WTC11 (cell line): ENCODE measurements at regions not wholly inside any gene's neighbourhood (a gene's known extent, or its start where the extent isn't known, plus 50 kb on each side); places are given as distances from the start of the nearest gene placed in this dataset.

Source experiments
- ATAC-seq: fragments of 200-7000 bp; cut with Tn5 transposase; 2 replicates; pipeline ENCODE4 v1.10.0; 2021; ENCODE audit warnings: mild to moderate bottlenecking, moderate library complexity
- CTCF ChIA-PET: fragments of 300-600 bp; sonication (Branson Sonifier 250); formaldehyde crosslinking; loops from one replicate; lab custom pipeline; 2021; ENCODE audit warnings: antibody characterized with exemption; lab: Charles Lee
- POLR2A ChIA-PET: fragments of 350-600 bp; sonication (Branson Sonifier 250); formaldehyde crosslinking; loops from one replicate; lab custom pipeline; 2021; ENCODE audit warnings: antibody characterized with exemption; lab: Charles Lee
- DNase-seq: peaks from one replicate; pipeline ENCODE4 v3.0.0; 2021; ENCODE audit warnings: low spot score
- H3K27ac Mint-ChIP-seq: 2 replicates; pipeline ENCODE4 v1.8.0; 2021; ENCODE audit warnings: mixed read lengths
- H3K27me3 Mint-ChIP-seq: 2 replicates; pipeline ENCODE4 v1.8.0; 2021; ENCODE audit warnings: low read depth, mild to moderate bottlenecking, moderate library complexity, mixed read lengths
- H3K36me3 Mint-ChIP-seq: 2 replicates; pipeline ENCODE4 v1.8.0; 2021; ENCODE audit warnings: mixed read lengths
- H3K4me1 Mint-ChIP-seq: 2 replicates; pipeline ENCODE4 v1.8.0; 2022; ENCODE audit warnings: mixed read lengths
- H3K4me3 Mint-ChIP-seq: 2 replicates; pipeline ENCODE4 v1.8.0; 2021; ENCODE audit warnings: mild to moderate bottlenecking, moderate library complexity, mixed read lengths
- H3K9me3 Mint-ChIP-seq: 2 replicates; pipeline ENCODE4 v1.8.0; 2021; ENCODE audit warnings: mixed read lengths
- ATF3 ChIP-seq: sonication (generic); formaldehyde crosslinking; conservative IDR thresholded peaks from 2 replicates; pipeline ENCODE4 v1.8.1; 2022; ENCODE audit warnings: mild to moderate bottlenecking, missing genetic modification reagents
- CBFB ChIP-seq: sonication (generic); formaldehyde crosslinking; IDR thresholded peaks from 2 replicates; pipeline ENCODE4 v1.8.1; 2022; ENCODE audit warnings: mild to moderate bottlenecking, low read depth, missing genetic modification reagents
- FOXP1 ChIP-seq: sonication (generic); formaldehyde crosslinking; IDR thresholded peaks from 2 replicates; pipeline ENCODE4 v1.8.0; 2022; ENCODE audit warnings: missing genetic modification reagents, mild to moderate bottlenecking, moderate library complexity, borderline replicate concordance
- HMGA2 ChIP-seq: fragments of 250-450 bp; sonication (Bioruptor Pico); IDR thresholded peaks from 2 replicates; pipeline ENCODE4 v1.4.0; 2021; ENCODE audit warnings: mild to moderate bottlenecking, moderate library complexity
- IRF1 ChIP-seq: sonication (generic); formaldehyde crosslinking; IDR thresholded peaks from 2 replicates; pipeline ENCODE4 v1.8.0; 2023; ENCODE audit warnings: missing genetic modification reagents
- PRDM15 ChIP-seq: sonication (generic); formaldehyde crosslinking; IDR thresholded peaks from 2 replicates; pipeline ENCODE4 v1.8.0; 2022; ENCODE audit warnings: missing genetic modification reagents
- SMAD4 ChIP-seq: sonication (generic); formaldehyde crosslinking; IDR thresholded peaks from 2 replicates; pipeline ENCODE4 v1.8.0; 2022; ENCODE audit warnings: mild to moderate bottlenecking, missing genetic modification reagents
- STAT6 ChIP-seq: sonication (generic); formaldehyde crosslinking; conservative IDR thresholded peaks from 2 replicates; pipeline ENCODE4 v1.8.1; 2023; ENCODE audit warnings: mild to moderate bottlenecking, low read depth, missing genetic modification reagents, moderate library complexity
- ZNF232 ChIP-seq: sonication (generic); formaldehyde crosslinking; IDR thresholded peaks from 2 replicates; pipeline ENCODE4 v1.8.0; 2022; ENCODE audit warnings: mild to moderate bottlenecking, missing genetic modification reagents
- ZNF532 ChIP-seq: fragments of 250-450 bp; sonication (Bioruptor Pico); IDR thresholded peaks from 2 replicates; pipeline ENCODE4 v1.9.0; 2021; ENCODE audit warnings: mild to moderate bottlenecking, borderline replicate concordance
- TF ChIP-seq, protein P1 (sequence below): sonication (generic); formaldehyde crosslinking; IDR thresholded peaks from 2 replicates; pipeline ENCODE4 v1.8.1; 2022; ENCODE audit warnings: missing genetic modification reagents, borderline replicate concordance
- TF ChIP-seq, protein P2 (sequence below): sonication (generic); formaldehyde crosslinking; IDR thresholded peaks from 2 replicates; pipeline ENCODE4 v1.8.0; 2023; ENCODE audit warnings: mild to moderate bottlenecking, missing genetic modification reagents
- TF ChIP-seq, protein P3 (sequence below): sonication (generic); formaldehyde crosslinking; IDR thresholded peaks from 2 replicates; pipeline ENCODE4 v1.8.1; 2023; ENCODE audit warnings: mild to moderate bottlenecking, missing genetic modification reagents

DNA sequence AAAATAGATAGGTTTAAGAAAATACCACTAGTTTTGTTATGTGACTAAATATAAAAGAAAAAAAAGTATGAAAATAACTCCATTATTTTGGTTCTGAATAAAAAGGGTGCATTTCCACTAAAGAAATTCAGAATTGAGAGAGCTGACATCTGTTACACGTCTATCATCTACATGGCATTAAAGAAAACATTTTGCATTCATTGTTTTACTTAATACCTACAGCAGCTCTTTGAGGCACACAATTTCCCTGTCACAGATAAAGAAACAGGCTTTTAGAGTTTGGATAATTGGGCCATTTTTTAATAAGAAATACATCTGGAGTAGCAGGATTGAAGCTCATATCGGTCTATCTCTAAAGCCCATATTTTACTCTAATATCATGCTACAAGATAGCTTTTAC lies 145.7 kb upstream of the LUZP2 start:
- Mint-ChIP-seq H3K27ac (no peak overlapping the region), H3K9me3 (no peaks in the 10 kb centered on the region), H3K27me3 (no peaks in the 10 kb centered on the region), H3K4me1 (no peaks in the 10 kb centered on the region), H3K4me3 (no peak overlapping the region)
- POLR2A ChIA-PET, result no interaction called here
- DNase-seq, result no peak
- CTCF ChIA-PET, result no interaction called here
- no peak for TF ChIP-seq ZNF232
- TF ChIP-seq HMGA2 (CRISPR knock-in tag), result no peak
- TF ChIP-seq FOXP1, result no peak
- no peak for TF ChIP-seq PRDM15
- no peak for TF ChIP-seq CBFB (CRISPR knock-in tag)
- no peak for TF ChIP-seq SMAD4 (CRISPR knock-in tag)
- TF ChIP-seq ZNF532 (CRISPR knock-in tag), result no peak
- TF ChIP-seq, all 79 proteins: peak for 0
- ATAC-seq, result no peak
- H3K36me3 Mint-ChIP-seq, result no peaks in the 10 kb centered on the region

GRCh38 chr11:24356501-24356900 lies 140.4 kb upstream of the LUZP2 start:
- no peak overlapping the region for H3K4me3 Mint-ChIP-seq
- no peak for TF ChIP-seq STAT6
- no peak for TF ChIP-seq ZNF232
- TF ChIP-seq, protein P1, sequence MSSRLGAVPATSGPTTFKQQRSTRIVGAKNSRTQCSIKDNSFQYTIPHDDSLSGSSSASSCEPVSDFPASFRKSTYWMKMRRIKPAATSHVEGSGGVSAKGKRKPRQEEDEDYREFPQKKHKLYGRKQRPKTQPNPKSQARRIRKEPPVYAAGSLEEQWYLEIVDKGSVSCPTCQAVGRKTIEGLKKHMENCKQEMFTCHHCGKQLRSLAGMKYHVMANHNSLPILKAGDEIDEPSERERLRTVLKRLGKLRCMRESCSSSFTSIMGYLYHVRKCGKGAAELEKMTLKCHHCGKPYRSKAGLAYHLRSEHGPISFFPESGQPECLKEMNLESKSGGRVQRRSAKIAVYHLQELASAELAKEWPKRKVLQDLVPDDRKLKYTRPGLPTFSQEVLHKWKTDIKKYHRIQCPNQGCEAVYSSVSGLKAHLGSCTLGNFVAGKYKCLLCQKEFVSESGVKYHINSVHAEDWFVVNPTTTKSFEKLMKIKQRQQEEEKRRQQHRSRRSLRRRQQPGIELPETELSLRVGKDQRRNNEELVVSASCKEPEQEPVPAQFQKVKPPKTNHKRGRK (CRISPR knock-in tag), result no peak
- no peak for TF ChIP-seq ATF3 (CRISPR knock-in tag)
- TF ChIP-seq, protein P2, sequence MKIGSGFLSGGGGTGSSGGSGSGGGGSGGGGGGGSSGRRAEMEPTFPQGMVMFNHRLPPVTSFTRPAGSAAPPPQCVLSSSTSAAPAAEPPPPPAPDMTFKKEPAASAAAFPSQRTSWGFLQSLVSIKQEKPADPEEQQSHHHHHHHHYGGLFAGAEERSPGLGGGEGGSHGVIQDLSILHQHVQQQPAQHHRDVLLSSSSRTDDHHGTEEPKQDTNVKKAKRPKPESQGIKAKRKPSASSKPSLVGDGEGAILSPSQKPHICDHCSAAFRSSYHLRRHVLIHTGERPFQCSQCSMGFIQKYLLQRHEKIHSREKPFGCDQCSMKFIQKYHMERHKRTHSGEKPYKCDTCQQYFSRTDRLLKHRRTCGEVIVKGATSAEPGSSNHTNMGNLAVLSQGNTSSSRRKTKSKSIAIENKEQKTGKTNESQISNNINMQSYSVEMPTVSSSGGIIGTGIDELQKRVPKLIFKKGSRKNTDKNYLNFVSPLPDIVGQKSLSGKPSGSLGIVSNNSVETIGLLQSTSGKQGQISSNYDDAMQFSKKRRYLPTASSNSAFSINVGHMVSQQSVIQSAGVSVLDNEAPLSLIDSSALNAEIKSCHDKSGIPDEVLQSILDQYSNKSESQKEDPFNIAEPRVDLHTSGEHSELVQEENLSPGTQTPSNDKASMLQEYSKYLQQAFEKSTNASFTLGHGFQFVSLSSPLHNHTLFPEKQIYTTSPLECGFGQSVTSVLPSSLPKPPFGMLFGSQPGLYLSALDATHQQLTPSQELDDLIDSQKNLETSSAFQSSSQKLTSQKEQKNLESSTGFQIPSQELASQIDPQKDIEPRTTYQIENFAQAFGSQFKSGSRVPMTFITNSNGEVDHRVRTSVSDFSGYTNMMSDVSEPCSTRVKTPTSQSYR (CRISPR knock-in tag), result no peak
- TF ChIP-seq, protein P3, sequence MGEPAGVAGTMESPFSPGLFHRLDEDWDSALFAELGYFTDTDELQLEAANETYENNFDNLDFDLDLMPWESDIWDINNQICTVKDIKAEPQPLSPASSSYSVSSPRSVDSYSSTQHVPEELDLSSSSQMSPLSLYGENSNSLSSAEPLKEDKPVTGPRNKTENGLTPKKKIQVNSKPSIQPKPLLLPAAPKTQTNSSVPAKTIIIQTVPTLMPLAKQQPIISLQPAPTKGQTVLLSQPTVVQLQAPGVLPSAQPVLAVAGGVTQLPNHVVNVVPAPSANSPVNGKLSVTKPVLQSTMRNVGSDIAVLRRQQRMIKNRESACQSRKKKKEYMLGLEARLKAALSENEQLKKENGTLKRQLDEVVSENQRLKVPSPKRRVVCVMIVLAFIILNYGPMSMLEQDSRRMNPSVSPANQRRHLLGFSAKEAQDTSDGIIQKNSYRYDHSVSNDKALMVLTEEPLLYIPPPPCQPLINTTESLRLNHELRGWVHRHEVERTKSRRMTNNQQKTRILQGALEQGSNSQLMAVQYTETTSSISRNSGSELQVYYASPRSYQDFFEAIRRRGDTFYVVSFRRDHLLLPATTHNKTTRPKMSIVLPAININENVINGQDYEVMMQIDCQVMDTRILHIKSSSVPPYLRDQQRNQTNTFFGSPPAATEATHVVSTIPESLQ (CRISPR knock-in tag), result no peak
- TF ChIP-seq IRF1 (CRISPR knock-in tag), result no peak
- TF ChIP-seq HMGA2 (CRISPR knock-in tag), result no peak

More at GRCh38 chr11:24356501-24356900, 140.4 kb upstream of the LUZP2 start:
- ATAC-seq, result no peak
- H3K9me3 Mint-ChIP-seq, result 0 out of 2 replicates have a peak, but pooled peaks cover 3% of the 10 kb centered on the region
- POLR2A ChIA-PET, result no interaction called here
- no peaks in the 10 kb centered on the region for H3K4me1 Mint-ChIP-seq
- no peak for DNase-seq
- peaks cover 3% of the 10 kb centered on the region; the same call in 1 of the 2 replicates for H3K36me3 Mint-ChIP-seq
- CTCF ChIA-PET, result no interaction called here
- H3K27ac Mint-ChIP-seq, result no peak overlapping the region
- H3K27me3 Mint-ChIP-seq, result no peaks in the 10 kb centered on the region
